Fibroblast of lung (primary cell): ENCODE measurements at regions not wholly inside any gene's neighbourhood (a gene's known extent, or its start where the extent isn't known, plus 50 kb on each side); places are given as distances from the start of the nearest gene placed in this dataset.

ENCODE experiments used
- EZH2 ChIP-seq: IDR thresholded peaks from 2 replicates; pipeline ENCODE4 v1.5.1; 2012; ENCODE audit warnings: low read length, control low read depth, mild to moderate bottlenecking; ENCODE audit errors: missing control alignments
- TF ChIP-seq, protein P1 (sequence below), 2 donors: IDR thresholded peaks in 1 of 2; conservative IDR thresholded peaks in 1 of 2; 1 replicate in 1 of 2; 2 replicates in 1 of 2; pipeline ENCODE4 v1.5.1; 2011 to 2012; ENCODE audit warnings: low read length in 2 of 2, control low read depth in 1 of 2, inconsistent platforms in 1 of 2, low read depth in 1 of 2, mild to moderate bottlenecking in 1 of 2

- TF ChIP-seq, protein P1, sequence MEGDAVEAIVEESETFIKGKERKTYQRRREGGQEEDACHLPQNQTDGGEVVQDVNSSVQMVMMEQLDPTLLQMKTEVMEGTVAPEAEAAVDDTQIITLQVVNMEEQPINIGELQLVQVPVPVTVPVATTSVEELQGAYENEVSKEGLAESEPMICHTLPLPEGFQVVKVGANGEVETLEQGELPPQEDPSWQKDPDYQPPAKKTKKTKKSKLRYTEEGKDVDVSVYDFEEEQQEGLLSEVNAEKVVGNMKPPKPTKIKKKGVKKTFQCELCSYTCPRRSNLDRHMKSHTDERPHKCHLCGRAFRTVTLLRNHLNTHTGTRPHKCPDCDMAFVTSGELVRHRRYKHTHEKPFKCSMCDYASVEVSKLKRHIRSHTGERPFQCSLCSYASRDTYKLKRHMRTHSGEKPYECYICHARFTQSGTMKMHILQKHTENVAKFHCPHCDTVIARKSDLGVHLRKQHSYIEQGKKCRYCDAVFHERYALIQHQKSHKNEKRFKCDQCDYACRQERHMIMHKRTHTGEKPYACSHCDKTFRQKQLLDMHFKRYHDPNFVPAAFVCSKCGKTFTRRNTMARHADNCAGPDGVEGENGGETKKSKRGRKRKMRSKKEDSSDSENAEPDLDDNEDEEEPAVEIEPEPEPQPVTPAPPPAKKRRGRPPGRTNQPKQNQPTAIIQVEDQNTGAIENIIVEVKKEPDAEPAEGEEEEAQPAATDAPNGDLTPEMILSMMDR (conservative IDR thresholded peaks at IDR 0.05 in 1 of 2, IDR thresholded peaks at IDR 0.05 in 1 of 2; ENCODE audit: low read depth in 1 of 2, low read length in 2 of 2), result no peak
- no peak for TF ChIP-seq EZH2
Measured at GRCh38 chr16:80171746-80172145, 369.0 kb upstream of the DYNLRB2 start.
